ENCODE measurements at regions not wholly inside any gene's neighbourhood (a gene's known extent, or its start where the extent isn't known, plus 50 kb on each side); places are given as distances from the start of the nearest gene placed in this dataset.
A peak's percentile ranks its signal among the peaks of the same experiment; 100 is the strongest.

DNA sequence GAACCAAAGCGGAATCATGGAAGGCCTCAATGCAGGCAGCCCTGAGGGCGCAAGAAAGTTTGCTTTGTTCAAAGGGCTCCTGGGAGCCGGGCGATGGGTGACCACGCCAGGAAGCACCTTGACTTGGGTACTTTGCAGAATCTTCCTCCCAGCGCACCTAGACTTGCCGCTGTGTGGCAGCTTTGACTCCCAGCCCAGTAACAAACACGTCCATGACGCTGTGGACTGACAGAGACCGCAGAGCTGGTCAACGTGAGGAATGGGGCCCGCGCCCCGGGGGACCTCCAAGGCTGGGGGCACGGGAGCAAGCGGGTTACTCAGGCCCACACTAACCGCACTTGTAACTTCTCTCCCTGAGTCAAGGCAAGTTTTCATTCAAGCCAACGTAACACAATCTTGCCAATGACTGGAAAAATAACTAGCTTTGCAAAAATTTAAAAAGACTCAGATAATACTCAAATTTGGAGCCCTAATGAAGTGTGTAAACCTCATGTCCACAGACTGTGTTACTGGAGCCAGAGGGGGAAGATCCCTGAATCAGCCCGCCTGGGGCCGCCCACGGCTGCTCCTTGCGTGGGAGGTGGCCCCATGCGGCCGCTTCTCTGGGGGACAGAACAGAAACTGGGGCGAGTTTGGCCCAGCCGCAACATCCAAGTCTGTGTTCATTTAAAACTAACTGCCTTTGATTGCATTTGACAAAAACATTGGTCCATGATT, 130.8 kb downstream of the DNAJB6 start:
- no peaks in the 10 kb centered on the region for H3K4me1 ChIP-seq (ENCODE audit: control insufficient read depth, insufficient read depth, low read length)
- H3K36me3 ChIP-seq (ENCODE audit: control insufficient read depth, insufficient read depth, low read length) = peaks cover 3% of the 10 kb centered on the region; the same call in 1 of the 2 replicates
- DNase-seq (ENCODE audit: low read depth, low spot score) = no peak
- H3K9me3 ChIP-seq (ENCODE audit: control insufficient read depth, insufficient read depth, low read length) = peaks cover 25% of the 10 kb centered on the region
- H3K27ac ChIP-seq (ENCODE audit: low read length) = no peak overlapping the region
- no peak overlapping the region for H3K4me3 ChIP-seq (ENCODE audit: low read length)
- no peaks in the 10 kb centered on the region for H3K27me3 ChIP-seq (ENCODE audit: control insufficient read depth, insufficient read depth, low read length)
- WGBS (ENCODE audit: insufficient coverage, insufficient read length) = no CpG with 5 or more reads among the region's 26 CpGs

DNA sequence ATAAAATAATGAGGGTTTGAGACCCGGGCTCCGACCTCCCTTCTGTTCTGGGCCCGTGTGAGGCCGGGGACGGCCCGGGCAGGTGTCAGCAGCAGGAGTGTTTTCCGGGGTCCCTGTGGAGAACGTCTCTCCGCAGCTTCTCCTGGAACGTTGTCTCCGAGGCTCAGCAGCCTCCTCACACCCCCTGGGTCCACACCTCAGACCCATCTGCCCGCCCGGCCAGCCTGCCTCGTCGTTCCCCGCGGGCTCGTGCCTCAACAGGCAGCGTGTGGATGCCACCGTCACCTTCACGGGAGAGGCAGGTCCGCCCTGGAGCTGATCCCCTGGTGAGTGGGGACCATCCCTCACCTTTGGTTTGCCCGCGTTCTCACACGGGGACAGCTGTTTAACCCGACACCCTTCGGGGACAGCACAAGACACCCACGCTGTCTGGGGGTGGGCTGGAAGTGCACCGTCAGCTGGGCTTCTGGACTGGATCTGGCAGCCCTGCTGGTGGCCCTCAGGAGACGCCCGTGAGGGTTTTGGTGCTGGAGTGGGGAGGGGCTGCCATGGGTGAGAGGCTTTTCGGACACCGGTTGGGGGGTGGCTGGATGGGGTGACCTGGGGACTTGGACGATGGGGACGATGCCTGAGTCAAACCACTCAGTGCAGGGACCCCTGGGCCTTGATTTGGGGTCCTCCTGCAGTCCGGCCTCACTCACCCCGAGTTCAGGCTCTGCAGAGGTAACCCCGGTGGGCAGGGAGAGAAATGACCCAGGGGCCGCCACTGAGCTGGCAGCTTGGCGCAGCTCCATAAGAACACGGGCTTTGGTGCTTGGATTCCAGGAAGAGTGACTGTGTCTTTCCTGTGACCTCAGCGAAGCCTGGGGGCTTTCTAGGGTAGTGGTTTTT, 131.7 kb downstream of the DNAJB6 start:
- H3K27ac ChIP-seq (ENCODE audit: low read length) = no peak overlapping the region
- no peak for DNase-seq (ENCODE audit: low read depth, low spot score)
- no peak overlapping the region for H3K4me3 ChIP-seq (ENCODE audit: low read length)
- H3K36me3 ChIP-seq (ENCODE audit: control insufficient read depth, insufficient read depth, low read length) = peaks cover 3% of the 10 kb centered on the region; the same call in 1 of the 2 replicates
- no CpG with 5 or more reads among the region's 42 CpGs for WGBS (ENCODE audit: insufficient coverage, insufficient read length)
- no peaks in the 10 kb centered on the region for H3K4me1 ChIP-seq (ENCODE audit: control insufficient read depth, insufficient read depth, low read length)
- peaks cover 20% of the 10 kb centered on the region for H3K9me3 ChIP-seq (ENCODE audit: control insufficient read depth, insufficient read depth, low read length)
- H3K27me3 ChIP-seq (ENCODE audit: control insufficient read depth, insufficient read depth, low read length) = no peaks in the 10 kb centered on the region

DNA sequence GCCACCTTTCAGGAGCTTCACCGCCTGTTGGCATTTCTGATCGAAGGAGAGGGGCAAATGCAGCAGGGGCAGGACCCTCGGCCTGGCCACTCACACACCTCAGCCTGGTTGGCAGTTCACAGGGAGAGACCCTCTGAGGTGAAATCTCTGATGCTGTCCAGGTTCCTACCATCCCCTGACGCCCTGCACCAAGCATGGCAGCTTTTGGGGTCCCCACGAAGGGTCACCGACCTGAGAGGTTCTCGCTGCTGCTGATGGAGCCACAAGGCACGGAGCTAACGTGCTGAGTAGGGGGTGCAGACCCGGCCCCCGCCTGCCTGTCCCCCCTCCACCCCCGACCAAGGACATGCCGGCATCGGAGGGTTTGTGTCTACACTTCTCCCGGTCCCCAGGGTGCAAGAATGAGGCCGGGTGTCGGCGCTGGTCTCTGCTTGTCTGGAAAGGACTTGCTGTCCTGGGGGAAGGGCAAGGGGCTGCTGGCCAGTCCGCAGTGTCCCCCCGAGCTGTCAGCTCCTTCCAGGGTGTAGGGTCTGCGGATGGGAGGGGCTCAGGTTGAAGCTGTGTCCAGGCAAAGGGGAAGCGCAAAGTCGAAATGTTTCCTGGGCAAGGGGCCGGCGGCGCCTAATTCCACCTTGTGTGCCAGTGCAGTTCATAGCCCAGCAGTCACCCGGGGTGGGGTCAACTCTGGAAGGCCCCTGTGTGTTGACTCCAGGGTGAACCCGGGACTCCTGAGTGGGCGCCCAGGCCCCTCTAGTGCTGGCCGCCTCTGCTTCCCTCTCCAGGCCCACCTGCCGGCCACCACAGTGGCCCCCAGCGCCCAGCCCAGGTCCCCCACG, 132.6 kb downstream of the DNAJB6 start:
- Histone ChIP-seq H3K4me3 (ENCODE audit: low read length) (no peak overlapping the region), H3K36me3 (ENCODE audit: control insufficient read depth, insufficient read depth, low read length) (peaks cover 3% of the 10 kb centered on the region; the same call in 1 of the 2 replicates), H3K27ac (ENCODE audit: low read length) (no peak overlapping the region), H3K27me3 (ENCODE audit: control insufficient read depth, insufficient read depth, low read length) (no peaks in the 10 kb centered on the region), H3K4me1 (ENCODE audit: control insufficient read depth, insufficient read depth, low read length) (no peaks in the 10 kb centered on the region), H3K9me3 (ENCODE audit: control insufficient read depth, insufficient read depth, low read length) (peaks cover 20% of the 10 kb centered on the region)
- no peak for DNase-seq (ENCODE audit: low read depth, low spot score)
- no CpG with 5 or more reads among the region's 33 CpGs for WGBS (ENCODE audit: insufficient coverage, insufficient read length)

DNA sequence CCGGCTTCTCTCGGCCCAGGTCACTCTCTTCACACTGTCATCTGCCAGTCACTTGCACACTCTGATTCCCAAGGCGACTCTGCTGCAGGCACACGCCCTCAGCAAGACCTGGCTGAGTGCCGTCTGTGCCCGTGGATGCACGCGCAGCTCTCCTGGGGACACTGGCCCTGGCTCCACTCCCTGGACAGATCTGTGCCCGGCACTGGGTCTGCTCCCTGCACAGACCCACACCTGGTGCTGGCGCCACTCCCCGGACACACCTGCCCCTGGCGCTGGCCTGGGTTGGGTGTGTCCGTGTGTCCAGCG, 133.2 kb downstream of the DNAJB6 start:
- H3K27me3 ChIP-seq (ENCODE audit: control insufficient read depth, insufficient read depth, low read length) = no peaks in the 10 kb centered on the region
- no peak overlapping the region for H3K27ac ChIP-seq (ENCODE audit: low read length)
- H3K9me3 ChIP-seq (ENCODE audit: control insufficient read depth, insufficient read depth, low read length) = peaks cover 20% of the 10 kb centered on the region
- no peak overlapping the region for H3K4me3 ChIP-seq (ENCODE audit: low read length)
- DNase-seq (ENCODE audit: low read depth, low spot score) = no peak
- no peaks in the 10 kb centered on the region for H3K4me1 ChIP-seq (ENCODE audit: control insufficient read depth, insufficient read depth, low read length)
- no CpG with 5 or more reads among the region's 14 CpGs for WGBS (ENCODE audit: insufficient coverage, insufficient read length)
- H3K36me3 ChIP-seq (ENCODE audit: control insufficient read depth, insufficient read depth, low read length) = peaks cover 3% of the 10 kb centered on the region; the same call in 1 of the 2 replicates

DNA sequence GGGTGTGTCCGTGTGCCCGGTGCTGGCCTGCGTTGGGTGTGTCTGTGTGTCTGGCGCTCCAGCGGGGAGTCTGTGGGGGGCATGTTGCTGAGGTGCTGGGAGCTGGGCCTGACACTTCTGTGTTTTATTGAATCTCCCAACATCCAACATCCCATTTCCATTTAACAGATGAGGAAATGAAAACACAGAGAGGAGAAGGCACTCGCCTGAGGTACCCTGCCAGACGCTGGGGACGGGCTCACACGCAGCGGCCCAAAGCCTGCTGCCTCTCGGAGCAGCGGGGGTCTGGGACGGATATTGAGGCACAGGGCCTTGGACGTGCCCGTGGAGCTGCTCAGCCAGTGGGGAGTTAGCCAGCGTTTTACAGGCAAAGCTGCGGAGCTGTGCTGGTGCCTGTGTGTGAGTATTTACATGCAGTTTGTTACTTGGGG, 133.9 kb downstream of the DNAJB6 start:
- H3K9me3 ChIP-seq (ENCODE audit: control insufficient read depth, insufficient read depth, low read length) = peaks cover 22% of the 10 kb centered on the region
- no peaks in the 10 kb centered on the region for H3K4me1 ChIP-seq (ENCODE audit: control insufficient read depth, insufficient read depth, low read length)
- H3K27me3 ChIP-seq (ENCODE audit: control insufficient read depth, insufficient read depth, low read length) = no peaks in the 10 kb centered on the region
- H3K36me3 ChIP-seq (ENCODE audit: control insufficient read depth, insufficient read depth, low read length) = peaks cover 3% of the 10 kb centered on the region; the same call in 1 of the 2 replicates
- no peak overlapping the region for H3K4me3 ChIP-seq (ENCODE audit: low read length)
- DNase-seq (ENCODE audit: low read depth, low spot score) = no peak
- H3K27ac ChIP-seq (ENCODE audit: low read length) = no peak overlapping the region
- no CpG with 5 or more reads among the region's 17 CpGs for whole genome bisulfite sequencing (ENCODE audit: insufficient coverage, insufficient read length)

DNA sequence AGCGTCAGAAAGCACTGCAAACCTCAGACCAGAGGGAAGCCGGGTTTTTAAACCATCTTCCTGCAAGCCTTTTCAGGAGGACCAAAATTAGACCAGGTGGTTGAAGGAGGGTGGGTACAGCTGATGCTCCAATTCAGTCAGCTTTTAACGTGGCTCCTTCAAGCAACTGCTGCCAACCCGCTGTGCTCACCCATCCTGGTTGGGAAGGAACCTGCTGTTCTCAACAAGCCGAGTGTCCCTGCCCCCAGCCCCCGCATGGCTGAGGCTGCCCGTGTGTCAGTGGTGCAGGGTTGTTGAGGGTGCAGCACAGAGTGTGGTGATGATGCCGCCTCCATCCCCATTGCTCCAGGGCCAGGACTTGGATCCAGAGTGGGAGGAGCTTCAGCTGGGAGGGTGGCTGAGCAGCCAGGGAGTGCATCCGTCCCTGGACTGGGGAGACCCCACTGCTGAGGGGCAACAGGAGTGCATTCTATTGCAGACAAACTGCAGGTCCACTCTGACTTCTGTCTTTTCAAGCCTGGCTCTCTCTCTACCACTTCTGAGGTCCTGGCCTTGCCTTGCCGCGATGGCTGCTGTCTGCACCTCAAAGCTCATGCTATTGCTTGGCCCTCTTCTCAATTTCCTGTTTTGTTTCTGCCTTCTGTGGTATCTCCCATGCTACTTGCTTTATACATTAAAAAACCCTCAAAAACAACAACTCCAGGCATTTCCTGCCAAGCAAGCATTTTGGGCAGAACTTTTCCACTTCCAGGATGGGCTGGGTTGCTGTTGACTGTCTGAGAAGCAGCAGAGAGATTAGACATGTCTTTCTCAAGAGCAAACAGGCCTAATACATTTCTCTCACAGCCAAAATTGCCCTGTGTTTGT, 134.7 kb downstream of the DNAJB6 start:
- H3K4me1 ChIP-seq (ENCODE audit: control insufficient read depth, insufficient read depth, low read length) = no peaks in the 10 kb centered on the region
- no peak overlapping the region for H3K27ac ChIP-seq (ENCODE audit: low read length)
- H3K4me3 ChIP-seq (ENCODE audit: low read length) = no peak overlapping the region
- no peak for DNase-seq (ENCODE audit: low read depth, low spot score)
- no peaks in the 10 kb centered on the region for H3K27me3 ChIP-seq (ENCODE audit: control insufficient read depth, insufficient read depth, low read length)
- H3K9me3 ChIP-seq (ENCODE audit: control insufficient read depth, insufficient read depth, low read length) = peaks cover 22% of the 10 kb centered on the region
- no CpG with 5 or more reads among the region's 11 CpGs for WGBS (ENCODE audit: insufficient coverage, insufficient read length)
- H3K36me3 ChIP-seq (ENCODE audit: control insufficient read depth, insufficient read depth, low read length) = peaks cover 3% of the 10 kb centered on the region; the same call in 1 of the 2 replicates

DNA sequence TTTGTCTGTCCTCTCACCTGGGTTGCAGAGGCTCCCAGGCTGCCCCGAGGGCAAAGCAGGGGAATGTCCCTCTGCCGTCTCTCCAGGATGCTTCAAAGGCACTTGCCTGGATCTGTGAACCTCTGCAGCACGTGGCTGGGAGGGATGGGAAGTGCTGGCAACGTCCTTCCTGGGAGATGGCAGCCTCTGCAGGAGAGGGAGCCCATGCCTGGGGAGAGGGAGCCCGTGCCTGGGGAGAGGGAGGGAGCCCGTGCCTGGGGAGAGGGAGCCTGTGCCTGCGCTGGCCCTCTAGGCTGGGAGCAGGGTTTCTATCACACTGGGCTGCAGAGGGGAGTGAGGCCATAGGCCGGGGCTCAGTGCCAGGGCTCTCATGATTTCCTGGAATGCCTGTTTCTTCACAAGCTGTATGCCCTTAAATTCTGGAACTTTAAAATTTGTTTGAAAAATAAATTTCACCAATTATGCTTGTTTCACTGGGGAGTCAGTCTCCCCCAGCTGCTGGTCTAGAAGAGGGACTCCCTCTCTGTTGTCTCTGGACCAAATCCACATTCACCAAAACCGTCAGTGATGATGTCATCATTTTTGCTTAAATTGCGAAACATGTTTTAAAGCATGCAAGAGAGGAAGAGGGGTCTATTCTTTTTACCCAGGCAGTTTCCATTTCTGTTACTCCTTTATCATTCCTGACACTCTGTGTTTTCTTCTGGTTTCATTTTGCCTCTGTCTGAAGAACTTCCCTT, 135.7 kb downstream of the DNAJB6 start:
- no peak overlapping the region for H3K4me3 ChIP-seq (ENCODE audit: low read length)
- WGBS (ENCODE audit: insufficient coverage, insufficient read length) = no CpG with 5 or more reads among the region's 10 CpGs
- peaks cover 20% of the 10 kb centered on the region for H3K9me3 ChIP-seq (ENCODE audit: control insufficient read depth, insufficient read depth, low read length)
- peaks cover 3% of the 10 kb centered on the region; the same call in 1 of the 2 replicates for H3K36me3 ChIP-seq (ENCODE audit: control insufficient read depth, insufficient read depth, low read length)
- H3K27ac ChIP-seq (ENCODE audit: low read length) = no peak overlapping the region
- DNase-seq (ENCODE audit: low read depth, low spot score) = no peak
- H3K4me1 ChIP-seq (ENCODE audit: control insufficient read depth, insufficient read depth, low read length) = no peaks in the 10 kb centered on the region
- H3K27me3 ChIP-seq (ENCODE audit: control insufficient read depth, insufficient read depth, low read length) = no peaks in the 10 kb centered on the region

DNA sequence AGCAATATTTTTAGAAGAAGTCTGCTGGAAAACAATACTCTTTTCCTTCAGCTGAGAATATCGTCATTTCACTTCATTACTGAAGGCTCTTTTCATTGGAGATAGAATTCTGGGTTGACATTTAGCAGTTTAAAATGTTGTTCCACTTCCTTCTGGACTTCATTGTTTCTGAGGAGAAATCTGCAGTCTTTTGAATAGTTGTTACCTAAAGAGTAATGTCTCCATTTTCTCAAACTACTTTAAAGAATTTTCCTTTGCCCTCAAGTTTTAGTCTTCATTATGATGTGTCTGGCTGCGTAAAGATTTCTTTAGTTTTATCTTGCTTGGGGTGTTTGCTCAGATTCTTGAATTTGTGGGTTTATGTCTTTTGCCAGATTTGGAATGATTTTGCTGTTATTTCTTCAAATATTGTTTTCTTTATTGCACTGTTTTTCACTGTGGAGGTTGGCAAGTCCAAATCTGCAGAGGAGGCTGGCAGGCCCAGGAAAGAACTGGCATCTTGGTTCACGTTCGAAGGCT, 136.3 kb downstream of the DNAJB6 start:
- no peaks in the 10 kb centered on the region; the same call in 1 of the 2 replicates for H3K27me3 ChIP-seq (ENCODE audit: control insufficient read depth, insufficient read depth, low read length)
- no CpG with 5 or more reads among the region's 4 CpGs for WGBS (ENCODE audit: insufficient coverage, insufficient read length)
- H3K27ac ChIP-seq (ENCODE audit: low read length) = no peak overlapping the region
- DNase-seq (ENCODE audit: low read depth, low spot score) = no peak
- H3K4me1 ChIP-seq (ENCODE audit: control insufficient read depth, insufficient read depth, low read length) = no peaks in the 10 kb centered on the region
- H3K9me3 ChIP-seq (ENCODE audit: control insufficient read depth, insufficient read depth, low read length) = peaks cover 22% of the 10 kb centered on the region
- H3K36me3 ChIP-seq (ENCODE audit: control insufficient read depth, insufficient read depth, low read length) = peaks cover 3% of the 10 kb centered on the region; the same call in 1 of the 2 replicates
- H3K4me3 ChIP-seq (ENCODE audit: low read length) = no peak overlapping the region

DNA sequence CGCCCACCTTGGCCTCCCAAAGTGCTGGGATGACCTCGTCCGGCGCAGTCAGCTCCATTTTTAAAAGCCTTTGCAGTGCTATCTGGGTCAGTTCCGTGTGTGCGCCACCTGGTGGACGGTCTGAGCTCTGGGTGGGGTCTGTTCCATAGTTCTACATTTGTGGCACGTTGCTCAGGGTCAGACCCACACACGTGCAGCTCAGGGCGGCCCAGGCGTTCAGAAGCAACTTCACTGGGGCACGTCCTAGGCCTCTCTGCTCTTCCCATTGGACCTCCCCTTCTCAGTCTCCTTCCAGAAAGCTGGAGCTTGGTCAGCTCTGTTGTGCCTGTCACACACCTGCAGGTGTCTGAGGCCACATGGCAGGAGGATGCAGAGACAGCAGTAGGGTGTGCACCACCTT, 137.9 kb downstream of the DNAJB6 start:
- Histone ChIP-seq H3K27ac (ENCODE audit: low read length) (no peak overlapping the region), H3K4me3 (ENCODE audit: low read length) (no peak overlapping the region), H3K36me3 (ENCODE audit: control insufficient read depth, insufficient read depth, low read length) (peaks cover 3% of the 10 kb centered on the region; the same call in 1 of the 2 replicates), H3K4me1 (ENCODE audit: control insufficient read depth, insufficient read depth, low read length) (no peaks in the 10 kb centered on the region), H3K27me3 (ENCODE audit: control insufficient read depth, insufficient read depth, low read length) (no peaks in the 10 kb centered on the region; the same call in 1 of the 2 replicates), H3K9me3 (ENCODE audit: control insufficient read depth, insufficient read depth, low read length) (peaks cover 20% of the 10 kb centered on the region)
- DNase-seq (ENCODE audit: low read depth, low spot score) = peak; percentile 16
- no CpG with 5 or more reads among the region's 12 CpGs for WGBS (ENCODE audit: insufficient coverage, insufficient read length)

Measured in iPS DF 6.9 (cell line).